Sigmoid colon (tissue), 3 donors: ENCODE measurements at regions not wholly inside any gene's neighbourhood (a gene's known extent, or its start where the extent isn't known, plus 50 kb on each side); places are given as distances from the start of the nearest gene placed in this dataset.

ENCODE experiments used
- CTCF ChIP-seq, 4 experiments: fragments of 450-650 bp in 3 of 4; fragments of 200-600 bp in 1 of 4; IDR thresholded peaks; one replicate each; pipeline ENCODE4 v1.5.1; 2016 to 2019; ENCODE audit warnings: antibody characterized with exemption in 4 of 4, mild to moderate bottlenecking in 3 of 4, moderate library complexity in 2 of 4
- POLR2A ChIP-seq, 2 donors: fragments of 450-650 bp; IDR thresholded peaks; one replicate each; pipeline ENCODE4 v1.6.1; 2016; ENCODE audit warnings: antibody characterized with exemption in 2 of 2, mild to moderate bottlenecking in 2 of 2, moderate library complexity in 2 of 2

GRCh38 chr5:162886717-162887116, 550.7 kb upstream of the CCNG1 start:
- TF ChIP-seq CTCF (IDR thresholded peaks at IDR 0.05): no peak
- TF ChIP-seq POLR2A (IDR thresholded peaks at IDR 0.05): no peak
